ENCODE measurements at regions not wholly inside any gene's neighbourhood (a gene's known extent, or its start where the extent isn't known, plus 50 kb on each side); places are given as distances from the start of the nearest gene placed in this dataset.

GRCh38 chr4:28868841-28869240 lies 1851.3 kb upstream of the PCDH7 start:
- TF ChIP-seq POLR2AphosphoS5 (IDR thresholded peaks at IDR 0.05; ENCODE audit: borderline replicate concordance, low read depth, low read length), result no peak
- TF ChIP-seq EZH2 (IDR thresholded peaks at IDR 0.05), result no peak
